ENCODE measurements at regions not wholly inside any gene's neighbourhood (a gene's known extent, or its start where the extent isn't known, plus 50 kb on each side); places are given as distances from the start of the nearest gene placed in this dataset.

DNA sequence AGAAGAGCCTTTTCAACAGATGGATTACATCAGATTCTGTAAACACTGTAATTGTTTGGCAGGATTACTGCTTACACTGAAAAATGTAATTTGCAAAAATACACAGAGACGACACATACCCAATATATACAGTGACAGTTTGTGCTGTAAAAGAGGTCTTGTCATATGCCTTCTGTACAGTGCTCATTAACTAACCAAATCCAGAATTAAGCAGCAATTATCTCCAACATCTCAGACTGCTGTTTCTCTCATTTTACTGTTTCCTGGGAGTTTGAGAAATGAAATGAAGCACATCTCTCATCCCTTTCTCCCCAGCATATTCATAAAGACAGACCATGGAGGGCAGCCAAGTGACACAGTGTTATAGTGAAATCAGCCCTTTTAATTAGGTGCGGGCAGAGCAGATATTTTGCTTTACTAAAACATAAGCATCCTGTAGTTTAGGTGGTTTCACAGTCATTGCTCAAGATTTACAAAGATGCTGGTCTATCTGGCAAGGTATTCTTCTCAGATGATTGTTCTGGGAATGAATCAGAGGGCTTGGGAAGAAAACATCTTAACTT, 618.4 kb upstream of the USP24 start:
- Mint-ChIP-seq H3K27ac (no peak overlapping the region), H3K9me3 (no peaks in the 10 kb centered on the region), H3K36me3 (no peaks in the 10 kb centered on the region), H3K27me3 (ENCODE audit: insufficient read depth, low read depth) (peaks cover 3% of the 10 kb centered on the region), H3K4me3 (no peak overlapping the region), H3K4me1 (no peaks in the 10 kb centered on the region)
- Histone ChIP-seq H3F3A (ENCODE audit: low read depth) (no peaks in the 10 kb centered on the region), H3K4me2 (no peak overlapping the region), H3K79me2 (ENCODE audit: low read depth) (no peaks in the 10 kb centered on the region), H3K27ac (no peak overlapping the region), H2AFZ (replicated peaks) (no peak overlapping the region), H3K4me1 (no peaks in the 10 kb centered on the region), H3K9ac (no peak overlapping the region), H3K4me3 (no peak overlapping the region), H3K36me3 (no peaks in the 10 kb centered on the region), H4K20me1 (ENCODE audit: low read depth) (no peaks in the 10 kb centered on the region), H3K27me3 (no peaks in the 10 kb centered on the region), H3K9me3 (ENCODE audit: low read depth) (no peaks in the 10 kb centered on the region)
- no peak for DNase-seq (ENCODE audit: low spot score)
- TF ChIP-seq EZH2 (IDR thresholded peaks at IDR 0.05), result no peak
- TF ChIP-seq, protein P1, sequence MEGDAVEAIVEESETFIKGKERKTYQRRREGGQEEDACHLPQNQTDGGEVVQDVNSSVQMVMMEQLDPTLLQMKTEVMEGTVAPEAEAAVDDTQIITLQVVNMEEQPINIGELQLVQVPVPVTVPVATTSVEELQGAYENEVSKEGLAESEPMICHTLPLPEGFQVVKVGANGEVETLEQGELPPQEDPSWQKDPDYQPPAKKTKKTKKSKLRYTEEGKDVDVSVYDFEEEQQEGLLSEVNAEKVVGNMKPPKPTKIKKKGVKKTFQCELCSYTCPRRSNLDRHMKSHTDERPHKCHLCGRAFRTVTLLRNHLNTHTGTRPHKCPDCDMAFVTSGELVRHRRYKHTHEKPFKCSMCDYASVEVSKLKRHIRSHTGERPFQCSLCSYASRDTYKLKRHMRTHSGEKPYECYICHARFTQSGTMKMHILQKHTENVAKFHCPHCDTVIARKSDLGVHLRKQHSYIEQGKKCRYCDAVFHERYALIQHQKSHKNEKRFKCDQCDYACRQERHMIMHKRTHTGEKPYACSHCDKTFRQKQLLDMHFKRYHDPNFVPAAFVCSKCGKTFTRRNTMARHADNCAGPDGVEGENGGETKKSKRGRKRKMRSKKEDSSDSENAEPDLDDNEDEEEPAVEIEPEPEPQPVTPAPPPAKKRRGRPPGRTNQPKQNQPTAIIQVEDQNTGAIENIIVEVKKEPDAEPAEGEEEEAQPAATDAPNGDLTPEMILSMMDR (IDR thresholded peaks at IDR 0.05), result no peak
- no peak for TF ChIP-seq EZH2phosphoT487 (IDR thresholded peaks at IDR 0.05)

DNA sequence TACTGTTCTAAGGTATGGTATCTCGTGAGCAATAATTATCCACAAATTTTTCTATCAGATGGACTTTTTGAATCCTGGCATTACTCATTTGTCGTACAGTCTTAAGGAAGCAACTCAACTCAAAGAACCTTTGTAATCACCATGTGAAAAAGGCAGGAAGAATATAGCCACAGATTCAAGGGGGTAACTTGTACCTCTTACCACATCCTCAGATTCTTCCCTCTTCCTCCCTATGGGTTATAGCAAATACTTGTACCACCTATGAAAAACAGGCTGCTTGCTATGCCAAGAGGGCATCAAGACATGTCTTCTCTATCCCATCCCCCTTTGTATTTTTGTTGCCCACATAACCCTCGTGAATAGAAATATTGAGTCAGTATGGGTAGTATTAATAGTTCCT, 616.6 kb upstream of the USP24 start:
- H3K4me3 ChIP-seq, result no peak overlapping the region
- H3F3A ChIP-seq (ENCODE audit: low read depth), result no peaks in the 10 kb centered on the region
- H3K36me3 Mint-ChIP-seq, result no peaks in the 10 kb centered on the region
- no peaks in the 10 kb centered on the region for H3K4me1 Mint-ChIP-seq
- TF ChIP-seq, protein P1 (IDR thresholded peaks at IDR 0.05), result no peak
- TF ChIP-seq EZH2phosphoT487 (IDR thresholded peaks at IDR 0.05) (no peak), EZH2 (IDR thresholded peaks at IDR 0.05) (no peak)
- no peaks in the 10 kb centered on the region for H4K20me1 ChIP-seq (ENCODE audit: low read depth)
- H3K27ac ChIP-seq, result no peak overlapping the region
- no peaks in the 10 kb centered on the region for H3K9me3 Mint-ChIP-seq
- H3K4me3 Mint-ChIP-seq, result no peak overlapping the region
- no peaks in the 10 kb centered on the region for H3K36me3 ChIP-seq
- H3K4me2 ChIP-seq, result no peak overlapping the region
- no peaks in the 10 kb centered on the region for H3K9me3 ChIP-seq (ENCODE audit: low read depth)
- no peak overlapping the region for H2AFZ ChIP-seq (replicated peaks)
- H3K27me3 ChIP-seq, result no peaks in the 10 kb centered on the region
- H3K79me2 ChIP-seq (ENCODE audit: low read depth), result no peaks in the 10 kb centered on the region
- no peak overlapping the region for H3K9ac ChIP-seq
- H3K4me1 ChIP-seq, result no peaks in the 10 kb centered on the region
- H3K27me3 Mint-ChIP-seq (ENCODE audit: insufficient read depth, low read depth), result peaks cover 3% of the 10 kb centered on the region
- no peak for DNase-seq (ENCODE audit: low spot score)
- H3K27ac Mint-ChIP-seq, result no peak overlapping the region

DNA sequence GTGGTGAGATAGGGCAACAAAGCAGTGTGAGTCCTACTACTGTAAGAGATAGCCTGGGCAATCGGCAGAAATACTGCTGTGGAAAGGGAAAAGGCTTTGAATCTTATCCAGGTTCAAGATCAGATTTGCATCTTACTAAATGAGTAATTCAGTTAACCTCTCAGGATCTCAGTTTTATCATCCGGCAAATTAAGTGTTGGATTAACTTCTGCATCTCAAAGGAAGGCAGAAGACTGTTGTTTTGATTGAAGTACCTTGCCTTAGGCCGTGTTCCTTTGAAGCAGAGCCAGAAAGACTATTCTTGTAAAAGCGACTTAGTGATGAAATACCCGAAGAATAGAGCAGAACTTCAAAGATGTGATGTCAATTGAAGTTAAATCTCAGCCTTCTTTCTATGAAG, 612.9 kb upstream of the USP24 start:
- H3K9ac ChIP-seq, result no peak overlapping the region
- TF ChIP-seq EZH2phosphoT487 (IDR thresholded peaks at IDR 0.05) (no peak), EZH2 (IDR thresholded peaks at IDR 0.05) (no peak)
- TF ChIP-seq, protein P1 (IDR thresholded peaks at IDR 0.05), result no peak

More for the DNA sequence above, 612.9 kb upstream of the USP24 start:
- Mint-ChIP-seq H3K9me3 (no peaks in the 10 kb centered on the region), H3K4me1 (peaks cover 3% of the 10 kb centered on the region), H3K27ac (no peak overlapping the region), H3K4me3 (no peak overlapping the region), H3K27me3 (ENCODE audit: insufficient read depth, low read depth) (no peaks in the 10 kb centered on the region), H3K36me3 (no peaks in the 10 kb centered on the region)
- Histone ChIP-seq H3F3A (ENCODE audit: low read depth) (no peaks in the 10 kb centered on the region), H4K20me1 (ENCODE audit: low read depth) (no peaks in the 10 kb centered on the region), H3K36me3 (no peaks in the 10 kb centered on the region), H3K4me1 (no peaks in the 10 kb centered on the region), H2AFZ (replicated peaks) (no peak overlapping the region), H3K9me3 (ENCODE audit: low read depth) (no peaks in the 10 kb centered on the region), H3K27me3 (no peaks in the 10 kb centered on the region), H3K4me2 (no peak overlapping the region), H3K27ac (no peak overlapping the region), H3K79me2 (ENCODE audit: low read depth) (no peaks in the 10 kb centered on the region), H3K4me3 (no peak overlapping the region)
- DNase-seq (ENCODE audit: low spot score), result no peak

Measured in neural progenitor cell (in vitro differentiated cells).